ENCODE measurements at regions not wholly inside any gene's neighbourhood (a gene's known extent, or its start where the extent isn't known, plus 50 kb on each side); places are given as distances from the start of the nearest gene placed in this dataset.

DNA sequence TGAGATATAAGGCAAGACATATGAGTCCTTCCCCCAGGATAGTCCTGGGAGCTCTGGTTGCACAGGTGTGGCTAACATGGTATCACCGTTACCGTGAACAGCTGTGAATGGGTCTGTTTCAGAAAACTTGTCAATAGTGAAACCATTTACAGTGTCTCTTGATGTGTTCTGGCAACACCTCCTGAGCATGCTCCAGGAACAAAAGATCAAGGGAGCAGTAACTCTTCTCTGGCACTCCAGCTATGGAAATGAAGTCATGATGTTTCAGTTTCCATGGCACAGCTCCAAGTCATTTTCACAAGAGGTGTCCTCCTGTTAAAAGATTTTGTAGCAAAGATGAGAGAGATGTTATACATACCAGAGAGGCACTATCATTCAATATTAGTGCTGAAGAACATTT lies 253.7 kb downstream of the SNAPC1 start:
- Mint-ChIP-seq H3K27me3 (ENCODE audit: low read depth) (peaks cover 3% of the 10 kb centered on the region), H3K4me3 (no peak overlapping the region), H3K4me1 (no peaks in the 10 kb centered on the region), H3K36me3 (ENCODE audit: low read depth) (no peaks in the 10 kb centered on the region), H3K9me3 (peaks cover 5% of the 10 kb centered on the region), H3K27ac (ENCODE audit: unreplicated experiment) (no peak overlapping the region)
- TF ChIP-seq CTCF (conservative IDR thresholded peaks at IDR 0.05): no peak
- DNase-seq (ENCODE audit: low read depth, low spot score): no peak

DNA sequence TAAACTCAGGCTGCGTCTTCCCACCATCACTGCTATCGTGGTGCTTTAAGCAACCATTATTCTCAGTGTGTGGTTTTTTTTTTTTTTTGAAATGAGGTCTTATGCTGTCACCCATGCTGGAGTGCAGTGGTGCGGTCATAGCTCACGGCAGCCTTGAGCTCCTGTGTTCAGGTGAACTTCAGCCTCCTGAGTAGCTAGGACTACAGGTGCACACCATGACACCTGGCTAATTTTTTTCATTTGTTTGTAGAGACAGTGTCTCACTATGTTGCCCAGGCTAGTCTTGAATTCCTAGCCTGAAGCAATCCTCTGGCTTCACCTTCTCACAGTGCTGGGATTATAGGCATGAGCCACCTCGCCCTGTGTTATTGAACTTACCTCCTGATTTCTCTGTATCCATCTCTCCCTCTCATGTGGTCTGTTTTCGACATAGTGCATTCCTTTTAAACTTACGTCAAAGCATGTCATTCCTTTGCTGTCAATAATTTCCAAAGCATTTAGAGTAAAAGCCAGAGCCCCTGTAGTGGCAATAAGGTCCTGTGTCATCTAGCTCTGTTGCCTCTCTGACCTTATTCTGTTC lies 255.5 kb downstream of the SNAPC1 start:
- Mint-ChIP-seq H3K9me3 (peaks cover 5% of the 10 kb centered on the region), H3K4me3 (no peak overlapping the region), H3K4me1 (no peaks in the 10 kb centered on the region), H3K27me3 (ENCODE audit: low read depth) (no peaks in the 10 kb centered on the region), H3K27ac (ENCODE audit: unreplicated experiment) (no peak overlapping the region), H3K36me3 (ENCODE audit: low read depth) (no peaks in the 10 kb centered on the region)
- TF ChIP-seq CTCF (conservative IDR thresholded peaks at IDR 0.05): no peak
- DNase-seq (ENCODE audit: low read depth, low spot score): no peak

DNA sequence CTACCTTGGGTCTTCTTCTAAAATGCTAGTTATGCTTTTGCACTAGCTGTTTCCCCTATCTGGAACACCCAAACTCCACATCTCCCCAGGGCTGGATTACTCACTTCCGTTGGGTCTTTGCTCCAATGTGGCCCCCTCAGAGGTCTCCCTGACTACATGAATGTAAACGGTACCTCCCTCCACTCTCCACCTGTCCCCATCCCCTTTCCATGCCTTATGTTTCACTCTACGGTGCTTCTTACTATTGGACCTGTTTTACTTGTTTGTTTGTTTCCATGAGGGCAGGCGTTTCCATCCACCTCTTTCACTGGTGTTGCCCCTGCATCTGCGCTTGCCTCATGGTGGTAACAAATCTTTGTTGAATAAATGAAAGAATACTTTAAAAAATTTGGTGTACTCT lies 256.4 kb downstream of the SNAPC1 start:
- peaks cover 7% of the 10 kb centered on the region for H3K27me3 Mint-ChIP-seq (ENCODE audit: low read depth)
- DNase-seq (ENCODE audit: low read depth, low spot score): no peak
- no peak overlapping the region for H3K27ac Mint-ChIP-seq (ENCODE audit: unreplicated experiment)
- no peak overlapping the region for H3K4me3 Mint-ChIP-seq
- no peak for TF ChIP-seq CTCF (conservative IDR thresholded peaks at IDR 0.05)
- H3K4me1 Mint-ChIP-seq: no peaks in the 10 kb centered on the region
- peaks cover 2% of the 10 kb centered on the region for H3K9me3 Mint-ChIP-seq
- H3K36me3 Mint-ChIP-seq (ENCODE audit: low read depth): no peaks in the 10 kb centered on the region

- no peaks in the 10 kb centered on the region for H3K36me3 Mint-ChIP-seq (ENCODE audit: low read depth)
- H3K27ac Mint-ChIP-seq (ENCODE audit: unreplicated experiment): no peak overlapping the region
- H3K4me3 Mint-ChIP-seq: no peak overlapping the region
- peaks cover 6% of the 10 kb centered on the region for H3K27me3 Mint-ChIP-seq (ENCODE audit: low read depth)
- DNase-seq (ENCODE audit: low read depth, low spot score): no peak
- TF ChIP-seq CTCF (conservative IDR thresholded peaks at IDR 0.05): no peak
- peaks cover 14% of the 10 kb centered on the region for H3K4me1 Mint-ChIP-seq
- H3K9me3 Mint-ChIP-seq: peaks cover 3% of the 10 kb centered on the region
These were observed 265.7 kb downstream of the SNAPC1 start for GRCh38 chr14:62027958-62028357.

GRCh38 chr14:62029569-62029924 lies 267.3 kb downstream of the SNAPC1 start:
- Mint-ChIP-seq H3K4me1 (peaks cover 14% of the 10 kb centered on the region), H3K27me3 (ENCODE audit: low read depth) (no peaks in the 10 kb centered on the region), H3K36me3 (ENCODE audit: low read depth) (no peaks in the 10 kb centered on the region), H3K4me3 (no peak overlapping the region), H3K27ac (ENCODE audit: unreplicated experiment) (no peak overlapping the region), H3K9me3 (peaks cover 5% of the 10 kb centered on the region)
- TF ChIP-seq CTCF (conservative IDR thresholded peaks at IDR 0.05): no peak
- no peak for DNase-seq (ENCODE audit: low read depth, low spot score)

DNA sequence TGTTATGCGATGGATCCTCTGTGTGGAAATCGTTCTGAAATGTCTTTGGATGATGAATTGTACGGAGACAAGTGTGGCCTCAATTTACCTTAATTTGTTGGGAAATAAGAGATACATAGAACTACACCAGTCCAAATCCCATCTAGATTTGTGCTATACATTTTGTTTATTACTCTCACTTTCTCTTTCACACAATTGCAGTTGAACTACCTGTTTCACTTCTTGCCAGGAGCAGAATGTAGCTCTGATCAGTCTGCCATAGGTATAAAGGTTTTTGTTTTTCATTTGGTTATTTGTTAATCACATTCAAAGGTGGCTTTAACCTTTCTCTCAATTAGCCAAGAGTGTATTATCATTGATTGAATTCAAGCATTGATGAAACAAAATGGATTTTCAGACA lies 268.2 kb downstream of the SNAPC1 start:
- Mint-ChIP-seq H3K4me1 (peaks cover 14% of the 10 kb centered on the region), H3K9me3 (peaks cover 2% of the 10 kb centered on the region), H3K36me3 (ENCODE audit: low read depth) (no peaks in the 10 kb centered on the region), H3K4me3 (no peak overlapping the region), H3K27ac (ENCODE audit: unreplicated experiment) (no peak overlapping the region), H3K27me3 (ENCODE audit: low read depth) (no peaks in the 10 kb centered on the region)
- TF ChIP-seq CTCF (conservative IDR thresholded peaks at IDR 0.05): no peak
- no peak for DNase-seq (ENCODE audit: low read depth, low spot score)

Measured in neural crest cell (in vitro differentiated cells).